Right lobe of liver (tissue), 6 donors: ENCODE measurements at regions not wholly inside any gene's neighbourhood (a gene's known extent, or its start where the extent isn't known, plus 50 kb on each side); places are given as distances from the start of the nearest gene placed in this dataset.

Experiments
- ATAC-seq, 4 donors: fragments of 200-7000 bp; cut with Tn5 transposase; one replicate each; pipeline ENCODE4 v1.9.1; 2020; ENCODE audit warnings: mild to moderate bottlenecking in 4 of 4, moderate library complexity in 4 of 4
- DNase-seq, 3 donors: peaks; one replicate each; pipeline ENCODE4 v3.0.0-alpha.2; 2020
- H3K27ac ChIP-seq, 3 donors: fragments of 200-600 bp; one replicate each; pipeline ENCODE4 v1.8.0; 2022
- H3K27me3 ChIP-seq, 2 donors: fragments of 200-600 bp; one replicate each; pipeline ENCODE4 v1.8.0; 2022
- H3K36me3 ChIP-seq, 4 donors: fragments of 200-600 bp; sonication (generic) in 1 of 4; one replicate each; pipeline versions ENCODE4 v1.5.1 to v1.8.0; 2017 to 2022; ENCODE audit warnings: control low read depth in 1 of 4
- H3K4me1 ChIP-seq, 4 donors: fragments of 200-600 bp; sonication (generic) in 1 of 4; one replicate each; pipeline versions ENCODE4 v1.5.1 to v1.8.0; 2017 to 2022; ENCODE audit warnings: control low read depth in 1 of 4
- H3K4me3 ChIP-seq, 3 donors: fragments of 200-600 bp; one replicate each; pipeline ENCODE4 v1.8.0; 2022
- H3K9me3 ChIP-seq, 4 donors: fragments of 200-600 bp; sonication (generic) in 1 of 4; one replicate each; pipeline versions ENCODE4 v1.5.1 to v1.8.0; 2017 to 2022; ENCODE audit warnings: control low read depth in 1 of 4
- POLR2A ChIP-seq: fragments of 450-650 bp; IDR thresholded peaks from one replicate; pipeline ENCODE4 v1.6.1; 2017; ENCODE audit warnings: antibody characterized with exemption, mild to moderate bottlenecking
- WGBS: methylation state at CpG from one replicate; pipeline ENCODE4 v1.1.6; 2018; ENCODE audit warnings: low coverage, low lambda C conversion rate; ENCODE audit not compliant: insufficient coverage; ENCODE audit errors: missing lambda C conversion rate; 5-methylcytosine and 5-hydroxymethylcytosine counted together
- intact Hi-C, 2 donors: fragments of 100-400 bp; cut with DNase I; formaldehyde crosslinking; loops; one replicate each; pipeline versions ENCODE4 v1.11.2 to v1.14.1; 2022
- TF ChIP-seq, protein P1 (sequence below), 4 donors: fragments of 200-600 bp in 3 of 4; fragments of 450-650 bp in 1 of 4; IDR thresholded peaks; one replicate each; pipeline versions ENCODE4 v1.5.1 to v1.8.0; 2016 to 2022; ENCODE audit warnings: antibody characterized with exemption in 4 of 4, mild to moderate bottlenecking in 2 of 4
- donor health status: DM: no; HTN: yes; CAD: no.
- donor health status: DM: no; HTN: no; CAD: no.
- donor health status: DM: no; HTN: no; CAD: no.
- donor health status: DM: no; HTN: yes; CAD: no.
- donor health status: DM: no; HTN: yes; CAD: no.

DNA sequence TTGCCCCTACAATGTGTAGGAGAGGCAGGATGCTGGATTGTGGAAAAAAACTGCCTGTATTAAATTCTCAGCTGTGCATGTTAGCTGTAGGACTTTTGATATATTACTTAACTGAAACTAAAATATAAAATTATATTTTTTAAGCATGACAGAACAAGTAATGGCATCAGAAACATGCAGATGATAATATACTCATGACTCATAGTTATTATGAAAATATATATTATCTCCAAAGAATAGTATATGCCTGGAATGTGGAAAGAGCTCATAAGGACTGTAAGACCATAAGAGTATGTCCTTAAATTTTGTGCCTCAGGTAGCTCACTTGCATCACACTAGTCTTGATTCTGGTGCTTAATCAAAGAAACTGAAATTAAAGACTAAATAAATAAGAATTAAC, 1100.6 kb downstream of the TECRL start:
- no peak for DNase-seq
- H3K9me3 ChIP-seq = no peaks in the 10 kb centered on the region
- no peaks in the 10 kb centered on the region for H3K4me1 ChIP-seq
- TF ChIP-seq, protein P1, sequence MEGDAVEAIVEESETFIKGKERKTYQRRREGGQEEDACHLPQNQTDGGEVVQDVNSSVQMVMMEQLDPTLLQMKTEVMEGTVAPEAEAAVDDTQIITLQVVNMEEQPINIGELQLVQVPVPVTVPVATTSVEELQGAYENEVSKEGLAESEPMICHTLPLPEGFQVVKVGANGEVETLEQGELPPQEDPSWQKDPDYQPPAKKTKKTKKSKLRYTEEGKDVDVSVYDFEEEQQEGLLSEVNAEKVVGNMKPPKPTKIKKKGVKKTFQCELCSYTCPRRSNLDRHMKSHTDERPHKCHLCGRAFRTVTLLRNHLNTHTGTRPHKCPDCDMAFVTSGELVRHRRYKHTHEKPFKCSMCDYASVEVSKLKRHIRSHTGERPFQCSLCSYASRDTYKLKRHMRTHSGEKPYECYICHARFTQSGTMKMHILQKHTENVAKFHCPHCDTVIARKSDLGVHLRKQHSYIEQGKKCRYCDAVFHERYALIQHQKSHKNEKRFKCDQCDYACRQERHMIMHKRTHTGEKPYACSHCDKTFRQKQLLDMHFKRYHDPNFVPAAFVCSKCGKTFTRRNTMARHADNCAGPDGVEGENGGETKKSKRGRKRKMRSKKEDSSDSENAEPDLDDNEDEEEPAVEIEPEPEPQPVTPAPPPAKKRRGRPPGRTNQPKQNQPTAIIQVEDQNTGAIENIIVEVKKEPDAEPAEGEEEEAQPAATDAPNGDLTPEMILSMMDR (IDR thresholded peaks at IDR 0.05) = no peak
- no peak for ATAC-seq
- H3K4me3 ChIP-seq = no peak overlapping the region
- intact Hi-C loops = no loop called here
- H3K27me3 ChIP-seq = no peaks in the 10 kb centered on the region
- no peak overlapping the region for H3K27ac ChIP-seq
- H3K36me3 ChIP-seq = no peaks in the 10 kb centered on the region

DNA sequence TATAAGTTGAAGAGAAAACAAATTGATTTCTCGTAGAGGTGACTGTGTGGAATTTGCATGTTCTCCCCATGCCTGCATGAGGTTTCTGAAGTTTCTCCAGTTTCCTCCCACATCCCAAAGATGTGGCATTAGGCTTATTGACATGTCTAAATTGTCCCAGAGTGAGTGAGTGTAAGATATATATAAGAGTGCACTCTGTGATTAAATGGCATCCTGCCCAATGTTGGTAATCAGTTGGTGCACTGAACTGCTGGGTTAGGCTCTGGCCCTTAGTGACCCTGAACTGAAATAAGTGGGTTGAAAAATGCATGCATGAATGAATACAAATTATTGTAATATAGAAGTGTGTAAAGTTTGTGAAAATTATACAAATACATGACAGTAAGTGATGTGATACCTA, 1106.5 kb downstream of the TECRL start:
- no peaks in the 10 kb centered on the region for H3K9me3 ChIP-seq
- ATAC-seq = peak in 1 of 4 donors; percentile 70
- no peak for DNase-seq
- no peak overlapping the region for H3K4me3 ChIP-seq
- intact Hi-C loops = no loop called here
- H3K27ac ChIP-seq = no peak overlapping the region
- TF ChIP-seq, protein P1 (IDR thresholded peaks at IDR 0.05) = no peak
- no peak for TF ChIP-seq POLR2A
- H3K4me1 ChIP-seq = no peaks in the 10 kb centered on the region
- no peaks in the 10 kb centered on the region for H3K27me3 ChIP-seq
- 25% methylated on average over 1 of the region's 1 CpG for WGBS
- H3K36me3 ChIP-seq = no peaks in the 10 kb centered on the region

DNA sequence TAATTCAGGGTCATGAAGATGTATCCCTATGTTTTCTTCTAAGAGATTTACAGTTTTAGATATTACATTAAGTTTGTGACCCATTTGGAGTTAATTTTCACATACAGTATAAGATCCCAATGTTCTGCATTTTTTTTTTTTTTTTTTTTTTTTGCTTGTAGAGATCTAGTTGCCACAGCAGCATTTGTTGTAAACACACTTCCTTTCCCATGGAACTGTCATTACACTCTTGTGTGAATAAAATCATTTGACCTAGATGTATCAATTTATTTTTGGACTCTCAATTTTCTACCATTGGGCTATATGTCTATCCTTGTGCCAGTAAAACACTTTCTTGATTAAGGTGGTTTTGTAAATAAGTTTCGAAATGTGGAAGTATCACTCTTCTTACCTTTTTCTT, 1107.2 kb downstream of the TECRL start:
- DNase-seq (no peak), ATAC-seq (no peak)
- intact Hi-C loops = no loop called here
- TF ChIP-seq POLR2A = no peak
- TF ChIP-seq, protein P1 (IDR thresholded peaks at IDR 0.05) = no peak
- Histone ChIP-seq H3K36me3 (no peaks in the 10 kb centered on the region), H3K4me3 (no peak overlapping the region), H3K4me1 (no peaks in the 10 kb centered on the region), H3K27ac (no peak overlapping the region), H3K27me3 (no peaks in the 10 kb centered on the region), H3K9me3 (no peaks in the 10 kb centered on the region)
- 77% methylated on average over 1 of the region's 1 CpG for WGBS

DNA sequence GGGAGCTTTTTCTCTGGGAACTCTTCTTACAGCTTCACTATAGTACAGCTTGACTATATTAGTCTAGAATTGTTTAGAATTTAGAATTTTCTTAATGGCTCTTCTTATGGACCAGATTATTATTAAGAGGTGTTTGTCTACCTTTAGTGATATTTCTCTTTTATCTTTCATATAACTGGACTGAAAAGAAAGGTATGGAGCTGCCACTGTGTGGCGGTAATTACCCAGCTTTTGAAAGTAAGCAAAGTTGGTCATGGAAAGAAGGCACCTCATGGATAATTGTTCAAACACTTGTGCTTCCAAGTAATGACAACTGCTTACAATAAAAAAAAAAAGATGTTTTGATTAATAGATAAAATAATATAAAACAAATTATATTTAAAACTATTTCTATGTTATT, 1112.5 kb downstream of the TECRL start:
- DNase-seq (no peak), ATAC-seq (peak in 1 of 4 donors; percentile 54)
- Histone ChIP-seq H3K27me3 (no peaks in the 10 kb centered on the region), H3K27ac (no peak overlapping the region), H3K4me1 (no peaks in the 10 kb centered on the region), H3K9me3 (no peaks in the 10 kb centered on the region), H3K36me3 (no peaks in the 10 kb centered on the region), H3K4me3 (no peak overlapping the region)
- 29% methylated on average over 1 of the region's 1 CpG for WGBS
- intact Hi-C loops = no loop called here
- TF ChIP-seq, protein P1 (IDR thresholded peaks at IDR 0.05) = peak in 3 of 4 donors; percentile 12 to 33 (median 23)
- TF ChIP-seq POLR2A = no peak

DNA sequence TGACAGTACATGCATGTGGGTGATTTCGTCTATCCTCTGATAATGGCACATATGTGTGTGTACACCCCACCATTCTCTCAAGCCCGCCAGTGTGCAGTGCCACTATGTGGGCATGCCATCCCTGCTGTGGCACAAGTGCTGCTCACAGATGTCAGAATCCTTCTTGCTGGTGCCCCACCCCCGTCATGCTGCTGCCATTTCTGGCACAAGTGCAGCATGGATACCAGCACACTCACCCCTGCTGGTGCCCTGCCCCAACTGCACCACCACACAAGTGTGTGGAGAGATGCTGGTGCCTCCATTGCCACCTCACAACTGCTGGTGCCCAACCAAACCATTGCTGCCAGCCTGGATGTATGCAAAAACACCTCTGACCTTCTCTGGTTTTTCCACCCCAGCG, 1133.8 kb downstream of the TECRL start:
- Histone ChIP-seq H3K4me3 (no peak overlapping the region), H3K36me3 (no peaks in the 10 kb centered on the region), H3K9me3 (no peaks in the 10 kb centered on the region), H3K27ac (no peak overlapping the region), H3K27me3 (no peaks in the 10 kb centered on the region), H3K4me1 (no peaks in the 10 kb centered on the region)
- WGBS = 37% methylated on average over 2 of the region's 4 CpGs
- TF ChIP-seq, protein P1 (IDR thresholded peaks at IDR 0.05) = no peak
- no peak for TF ChIP-seq POLR2A
- no peak for DNase-seq
- intact Hi-C loops = no loop called here
- no peak for ATAC-seq
